HG03558 (cell line): ENCODE measurements at regions not wholly inside any gene's neighbourhood (a gene's known extent, or its start where the extent isn't known, plus 50 kb on each side); places are given as distances from the start of the nearest gene placed in this dataset.
"Not testable (repeated sequence)": the region's sequence is repeated elsewhere in the genome, so short reads cannot be mapped to it uniquely, and the experiment has no call there.

Experiments used
- ATAC-seq: cut with Tn5 transposase; IDR thresholded peaks from one replicate; pipeline ENCODE4 v1.9.1; 2021; ENCODE audit warnings: moderate number of reproducible peaks; ENCODE audit not compliant: unreplicated experiment; ENCODE audit errors: extremely low read depth

DNA sequence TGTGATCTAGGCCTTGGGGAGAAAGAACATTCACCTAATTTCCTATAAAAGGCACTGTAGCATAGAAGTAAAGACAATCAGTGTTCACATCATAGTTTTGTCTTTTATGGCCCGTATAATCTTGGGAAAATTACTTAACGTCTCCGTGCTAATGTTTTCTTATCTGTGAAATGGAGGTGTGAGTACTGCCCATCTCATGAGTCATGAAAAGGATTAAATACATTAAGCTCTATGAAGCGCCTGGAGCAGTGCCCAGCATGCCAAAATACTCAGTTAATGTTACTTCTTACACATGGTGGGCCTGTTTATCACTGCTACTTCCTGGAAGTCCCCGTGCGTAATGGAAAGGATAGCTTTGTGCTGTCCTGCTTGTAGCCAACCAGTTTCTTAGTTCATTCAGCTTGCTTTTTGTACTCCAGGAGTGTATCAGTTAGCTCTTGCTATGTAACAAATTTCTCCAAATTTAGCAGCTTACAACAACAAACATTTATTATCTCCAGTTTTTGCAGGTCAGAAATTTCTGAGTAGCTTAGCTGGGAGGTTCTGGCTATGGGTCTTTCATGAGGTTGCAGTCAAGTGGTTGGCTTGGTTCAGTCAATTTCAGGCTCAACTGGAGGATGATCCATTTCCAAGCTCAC lies 103.6 kb upstream of the BMP2 start:
- ATAC-seq = no peak

DNA sequence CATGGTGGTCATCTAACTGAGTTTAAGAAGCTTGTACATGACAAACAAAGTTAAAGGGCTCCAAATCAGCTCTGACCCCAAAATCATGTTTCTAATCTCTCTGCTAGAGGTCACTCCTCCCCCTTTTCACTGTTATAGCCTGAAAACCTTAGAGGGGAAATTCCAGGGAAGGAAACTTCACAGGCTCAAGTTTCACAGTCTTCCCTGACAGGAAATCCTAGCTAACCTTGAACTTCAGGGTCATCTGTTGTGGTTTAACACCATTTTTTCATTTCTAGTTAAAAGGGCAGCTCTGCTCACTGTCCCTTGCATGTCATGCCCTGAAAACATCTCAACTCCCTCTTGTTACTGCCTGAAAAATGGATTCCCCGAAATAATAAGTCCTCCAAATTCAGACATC lies 104.4 kb upstream of the BMP2 start:
- no peak for ATAC-seq

DNA sequence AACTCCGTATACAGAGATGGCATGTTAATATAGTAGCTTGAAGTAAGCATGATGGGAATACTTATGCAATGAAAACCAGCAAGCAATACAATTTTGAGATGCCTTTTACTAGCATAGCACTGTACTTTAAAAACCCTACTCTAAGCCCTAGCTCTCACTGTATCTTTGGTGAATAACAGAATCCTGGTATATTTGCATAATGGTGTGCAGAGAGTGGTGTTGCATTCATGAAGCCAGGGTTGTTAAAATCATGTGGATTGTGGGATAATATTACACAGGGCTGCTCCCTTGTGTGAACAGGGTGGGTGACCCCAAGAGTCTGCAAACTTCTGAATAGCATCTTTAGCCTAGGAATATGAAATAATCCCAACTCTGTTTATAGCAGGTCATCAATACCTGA lies 105.2 kb upstream of the BMP2 start:
- no peak for ATAC-seq

DNA sequence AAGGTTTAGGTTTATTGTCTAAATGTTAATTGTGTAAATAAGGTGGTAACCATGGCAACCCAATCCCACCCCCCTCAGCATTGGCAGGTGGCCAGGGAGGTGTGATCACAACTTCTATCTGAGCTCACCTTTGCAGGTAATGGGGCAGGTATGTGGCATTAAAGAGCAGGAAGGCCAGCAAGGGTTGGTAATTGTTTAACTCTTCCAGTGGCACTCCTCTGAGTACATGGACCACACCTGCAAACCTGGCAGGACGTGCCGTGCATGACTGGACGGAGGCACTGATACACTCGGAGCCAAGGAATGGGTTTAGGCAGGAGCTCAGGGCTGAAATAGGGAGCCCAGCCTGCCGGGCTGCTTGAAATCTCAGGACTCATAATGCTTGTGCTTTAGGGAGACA lies 107.0 kb upstream of the BMP2 start:
- no peak for ATAC-seq

DNA sequence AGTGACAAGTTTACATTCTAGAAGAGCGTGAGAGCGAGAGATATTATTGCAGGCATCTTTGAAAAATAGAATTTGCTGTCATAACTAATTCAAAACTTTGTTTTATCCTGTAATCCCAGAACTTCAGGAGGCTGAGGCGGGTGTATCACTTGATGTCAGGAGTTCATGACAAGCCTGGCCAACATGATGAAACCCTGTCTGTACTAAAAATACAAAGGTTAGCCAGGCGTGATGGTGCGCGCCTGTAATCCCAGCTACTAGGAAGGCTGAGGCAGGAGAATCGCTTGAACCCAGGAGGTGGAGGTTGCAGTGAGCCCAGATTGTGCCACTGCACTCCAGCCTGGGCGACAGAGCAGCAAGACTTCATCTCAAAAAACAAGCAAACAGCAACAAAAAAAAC lies 108.6 kb upstream of the BMP2 start:
- ATAC-seq = not testable (repeated sequence)

DNA sequence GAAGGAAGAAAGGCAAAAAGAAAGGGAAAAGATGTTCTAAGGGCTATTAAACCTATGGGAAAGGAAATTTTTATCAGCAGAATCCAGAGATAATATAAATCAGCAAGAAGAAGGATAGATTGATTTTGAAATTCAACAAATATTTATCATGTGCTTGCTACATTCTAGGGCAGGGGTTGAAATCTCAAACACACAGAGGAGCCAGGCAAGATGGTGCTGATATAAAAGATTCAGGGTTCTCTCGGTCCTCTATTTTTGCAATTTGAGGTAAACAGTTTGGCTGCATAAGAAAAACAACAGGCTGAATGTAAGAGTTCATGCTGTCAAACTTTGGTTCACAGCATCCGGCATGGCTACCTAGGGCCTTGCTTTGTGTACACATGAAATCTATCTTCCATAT lies 109.6 kb upstream of the BMP2 start:
- ATAC-seq = no peak

DNA sequence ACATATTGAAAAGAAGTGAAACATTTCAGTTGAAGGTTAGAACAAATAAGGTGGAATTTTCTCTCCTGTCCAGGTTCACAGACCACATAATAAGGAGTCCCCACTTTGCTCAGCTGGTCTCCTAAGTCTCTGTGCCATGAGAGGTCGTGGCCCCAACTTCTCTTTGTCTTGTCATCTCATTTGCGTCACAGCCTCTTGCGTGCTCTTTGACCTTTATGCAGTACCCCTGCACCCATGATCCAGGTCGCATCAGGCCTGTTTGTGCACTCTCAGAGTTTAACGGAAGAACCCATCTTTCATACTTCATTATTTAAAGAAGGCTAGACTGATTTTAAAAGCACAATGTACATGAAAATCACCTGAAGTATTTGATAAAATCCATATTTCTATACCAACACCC lies 110.4 kb upstream of the BMP2 start:
- ATAC-seq = no peak

DNA sequence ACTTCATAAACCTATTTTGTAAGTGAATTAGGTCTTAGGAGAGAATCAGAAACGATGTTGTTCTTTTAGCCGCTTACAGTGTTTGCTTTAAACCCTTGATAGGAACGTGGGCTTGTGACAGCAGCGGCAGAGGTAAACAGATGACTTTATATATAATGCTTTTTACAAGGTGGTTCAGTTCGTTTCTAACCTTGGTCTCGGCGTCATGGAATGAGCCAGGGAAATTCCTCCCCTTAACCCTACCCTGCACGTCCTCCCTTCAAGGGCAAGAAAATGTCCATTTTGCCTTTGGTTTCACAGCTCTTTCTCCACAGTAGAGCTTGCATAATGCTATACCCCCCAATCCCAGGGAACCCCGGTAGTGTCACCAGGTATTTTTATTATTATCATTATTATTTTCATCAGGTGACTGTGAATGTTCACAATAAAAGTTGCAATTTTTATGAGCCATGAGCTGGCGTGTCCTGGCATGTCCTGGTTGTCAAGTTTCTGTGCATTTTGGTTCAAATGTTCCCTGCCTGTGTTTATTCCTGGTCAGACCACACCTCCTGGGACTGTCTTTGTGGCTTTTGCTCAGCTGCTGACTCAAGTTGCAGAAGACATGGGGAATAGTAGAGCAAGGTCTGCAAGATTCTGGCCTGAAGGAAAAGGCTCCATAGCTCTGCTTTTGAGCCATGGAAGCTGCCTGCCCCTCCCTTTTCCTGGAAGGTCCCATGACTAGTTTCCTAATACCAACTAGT lies 112.8 kb upstream of the BMP2 start:
- no peak for ATAC-seq

DNA sequence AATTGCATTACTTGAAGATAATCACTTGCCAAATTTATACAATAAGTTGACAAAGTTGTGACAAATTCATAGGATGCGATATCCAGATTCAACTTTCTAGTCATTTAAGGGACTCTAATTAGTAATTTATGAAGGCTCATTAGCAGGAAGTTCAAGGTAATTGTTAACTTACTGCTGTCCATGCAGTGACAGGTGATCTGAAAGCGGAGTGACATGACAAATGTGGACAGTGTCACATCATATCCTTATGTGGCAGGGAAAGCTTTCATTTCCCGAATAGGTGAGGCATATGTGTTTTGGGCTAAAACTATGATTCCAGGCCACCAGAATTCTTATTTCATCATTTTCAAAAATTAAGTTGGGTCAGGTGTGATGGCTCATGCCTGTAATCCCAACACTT lies 115.9 kb upstream of the BMP2 start:
- ATAC-seq = no peak

DNA sequence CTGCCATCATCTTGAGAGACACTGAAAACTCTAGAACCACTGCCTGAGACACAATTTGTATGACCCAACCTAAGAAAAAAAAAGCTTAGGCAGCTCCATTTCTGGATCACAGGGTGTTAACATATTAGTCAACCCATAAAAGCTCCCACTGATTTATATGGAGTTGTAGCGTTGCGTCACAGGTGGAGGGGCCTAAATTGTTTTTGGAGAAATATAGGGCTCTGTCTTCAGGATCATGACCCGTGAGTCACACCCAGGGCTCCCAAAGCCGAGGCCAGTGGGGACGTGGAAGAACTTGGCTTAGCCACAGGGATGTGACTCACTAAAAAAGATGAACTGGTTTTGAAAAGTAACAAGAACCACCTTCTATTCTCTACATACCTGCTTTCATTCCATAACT lies 116.5 kb upstream of the BMP2 start:
- ATAC-seq = no peak

DNA sequence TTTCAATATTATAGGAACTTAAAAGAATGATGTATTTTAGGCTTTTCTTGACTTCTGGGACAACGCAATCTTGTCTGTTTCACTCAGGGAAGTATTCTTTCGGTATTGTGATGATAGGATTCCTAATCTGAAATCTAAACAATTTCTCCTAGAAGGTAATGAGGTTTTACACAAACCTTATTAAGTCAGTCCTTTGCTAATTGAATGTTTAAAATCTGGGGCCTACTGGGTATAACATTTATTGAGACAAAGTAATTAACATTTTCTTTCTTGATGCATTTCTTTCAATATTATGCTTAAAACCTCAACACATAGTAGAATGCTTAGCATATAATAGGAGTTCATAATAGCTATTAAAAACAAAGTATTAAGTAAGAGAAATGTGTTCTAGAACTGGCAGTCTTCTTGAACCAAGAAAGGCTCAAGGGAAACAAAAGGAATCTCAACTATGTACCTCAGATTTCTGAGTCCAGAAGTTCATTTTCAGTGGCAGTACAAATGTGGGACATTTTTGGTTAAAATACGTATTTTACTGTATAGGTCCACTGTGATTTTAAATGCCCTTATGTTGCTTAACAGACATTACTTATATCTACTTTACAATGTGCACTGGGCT lies 121.4 kb upstream of the BMP2 start:
- no peak for ATAC-seq

DNA sequence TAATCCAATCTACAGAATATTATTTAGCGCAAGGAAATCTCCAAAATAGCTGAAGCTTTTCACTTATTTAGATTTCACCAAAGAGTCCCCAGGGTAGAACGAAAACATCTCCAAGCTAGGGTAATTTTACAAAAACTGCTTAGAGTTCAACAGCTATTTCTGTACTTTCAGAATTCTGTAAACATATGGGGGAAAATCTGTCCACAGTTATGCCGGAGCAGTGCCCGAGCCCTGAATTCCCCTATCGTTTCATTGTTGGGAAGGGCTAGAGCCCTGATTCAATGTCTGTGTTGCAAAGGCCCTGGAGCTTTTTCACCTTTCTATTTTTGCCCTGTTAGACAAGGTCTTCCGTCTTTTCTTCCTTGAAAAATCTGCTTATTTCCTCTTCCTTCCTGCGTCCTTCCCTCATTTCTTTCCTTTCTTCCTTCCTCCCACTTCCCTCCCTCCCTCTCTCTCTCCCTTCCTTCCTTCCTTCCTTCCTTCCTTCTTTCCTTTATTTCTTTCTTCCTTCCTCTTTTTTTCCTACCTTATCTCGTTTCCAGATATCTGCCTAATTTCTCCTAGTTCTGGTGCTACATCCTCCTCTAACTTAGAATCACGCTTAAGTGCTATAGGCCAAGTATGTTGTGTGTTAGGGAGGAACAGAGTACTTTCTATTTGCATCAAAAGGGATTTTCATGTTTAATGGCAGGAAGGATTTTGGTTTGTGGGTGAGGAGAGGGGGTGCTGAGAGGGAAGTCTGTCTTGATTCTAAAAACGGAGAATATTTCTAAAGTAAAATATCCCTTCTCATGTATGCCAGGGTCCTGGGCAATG lies 122.5 kb upstream of the BMP2 start:
- no peak for ATAC-seq

DNA sequence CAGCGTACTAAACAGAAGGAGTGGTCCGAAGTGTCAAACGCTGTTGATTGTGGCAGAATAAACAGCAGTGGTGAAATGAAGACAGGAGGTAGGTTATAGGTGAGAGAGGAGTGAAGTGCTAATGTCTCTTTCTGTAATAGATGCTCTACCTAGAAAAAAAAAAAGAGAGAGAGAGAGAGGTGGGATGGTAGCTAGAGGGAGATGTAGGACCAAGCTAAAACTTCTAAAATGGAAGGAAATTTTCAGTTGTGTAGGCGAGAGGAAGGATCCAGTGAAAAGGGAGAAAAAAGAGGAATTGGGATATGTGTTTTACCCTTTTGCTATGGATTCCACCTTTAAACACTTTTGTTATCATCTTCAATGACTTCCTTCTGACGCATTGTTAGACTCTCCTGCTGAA lies 126.5 kb upstream of the BMP2 start:
- no peak for ATAC-seq

DNA sequence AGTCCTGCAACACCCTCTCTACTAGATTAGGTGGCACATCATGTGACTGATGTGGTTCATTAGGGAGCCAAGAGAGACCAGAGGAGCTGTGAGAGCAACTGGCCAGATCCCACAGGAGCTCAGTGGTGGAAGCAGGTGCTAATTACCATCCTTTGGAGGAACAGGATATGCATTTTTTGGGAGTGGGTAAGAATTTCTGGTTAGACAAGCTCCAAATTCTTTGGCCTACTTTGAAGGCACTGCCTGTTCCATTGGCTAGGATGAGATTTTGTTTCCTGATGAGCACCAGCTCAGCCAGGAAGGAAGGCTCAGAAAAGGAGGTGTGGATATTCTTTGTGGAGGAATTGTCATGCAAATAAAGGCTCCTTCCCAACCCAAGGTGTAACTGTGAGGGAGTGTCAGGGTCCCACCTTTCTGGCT lies 130.3 kb upstream of the BMP2 start:
- ATAC-seq = no peak

DNA sequence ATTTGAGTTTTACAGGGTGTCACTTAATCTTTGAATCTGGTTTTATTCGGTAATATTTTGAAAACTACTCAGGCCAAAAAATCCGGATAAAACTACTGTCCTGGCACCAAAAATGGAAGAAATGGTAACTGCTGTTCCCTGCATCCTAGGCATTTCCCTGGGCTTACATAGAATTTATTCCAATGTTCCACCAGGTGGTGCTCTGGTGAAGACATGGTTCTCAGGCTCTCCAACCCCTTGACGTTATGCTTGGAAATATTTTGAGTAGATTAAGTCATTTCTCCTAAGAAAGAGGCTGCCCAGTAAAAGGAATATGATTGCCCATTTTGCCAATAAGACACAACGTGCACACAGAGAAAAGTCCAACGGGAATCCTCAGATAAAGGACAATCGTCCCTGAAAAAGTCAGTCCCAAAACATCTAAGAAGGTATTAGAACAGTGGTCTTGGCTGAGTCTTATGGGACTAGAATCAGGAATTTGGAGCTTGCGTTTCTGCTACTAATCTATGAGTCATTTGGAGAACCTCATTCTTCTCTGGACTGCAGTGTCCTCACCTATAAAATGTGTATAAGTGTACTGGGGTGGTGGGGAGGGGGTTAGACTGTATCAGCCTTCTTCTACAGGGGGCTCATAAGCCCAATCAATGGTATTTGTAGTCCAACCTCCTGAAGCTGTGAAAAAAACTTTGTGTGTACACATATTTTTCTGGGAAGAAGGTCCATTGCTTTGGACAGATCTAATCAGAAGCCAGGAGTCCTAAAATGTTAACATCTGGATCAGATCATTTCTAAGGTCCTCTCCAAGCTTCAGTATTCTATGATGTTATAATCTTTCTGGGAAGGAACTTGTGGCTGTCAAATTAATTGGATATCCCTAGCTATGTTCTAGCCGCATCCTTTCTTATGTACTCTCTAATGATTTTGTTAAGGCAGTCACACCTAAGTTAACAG lies 131.0 kb upstream of the BMP2 start:
- no peak for ATAC-seq

DNA sequence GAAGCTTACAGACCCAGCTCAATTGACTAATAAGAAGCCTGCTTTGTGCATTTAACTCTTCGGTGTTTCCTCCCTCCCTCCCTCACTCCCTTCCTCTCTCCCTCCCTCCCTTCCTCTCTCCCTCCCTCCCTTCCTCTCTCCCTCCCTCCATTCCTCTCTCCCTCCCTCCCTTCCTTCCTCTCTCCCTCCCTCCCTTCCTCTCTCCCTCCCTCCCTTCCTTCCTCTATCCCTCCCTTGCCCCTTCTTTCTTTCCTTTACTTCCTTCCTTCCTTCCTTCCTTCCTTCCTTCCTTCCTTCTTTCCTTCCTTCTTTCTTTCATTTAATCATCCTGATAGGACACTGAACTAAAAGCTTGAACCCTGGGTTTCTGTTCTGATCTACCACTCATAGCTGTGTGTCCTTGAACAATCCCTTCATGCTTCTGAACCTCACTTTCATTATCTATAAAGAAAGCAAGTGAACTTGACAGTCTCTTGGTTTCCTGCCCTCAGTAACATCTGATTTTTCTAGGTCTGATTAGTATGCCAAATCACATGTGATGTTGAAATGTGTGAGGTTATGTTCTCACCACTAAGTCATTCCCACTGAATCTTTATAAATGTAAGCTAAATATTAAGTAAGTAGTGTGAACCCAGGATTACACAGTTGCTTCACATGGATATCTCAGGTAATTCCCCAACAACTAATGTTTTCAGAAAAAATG lies 132.3 kb upstream of the BMP2 start:
- no peak for ATAC-seq

DNA sequence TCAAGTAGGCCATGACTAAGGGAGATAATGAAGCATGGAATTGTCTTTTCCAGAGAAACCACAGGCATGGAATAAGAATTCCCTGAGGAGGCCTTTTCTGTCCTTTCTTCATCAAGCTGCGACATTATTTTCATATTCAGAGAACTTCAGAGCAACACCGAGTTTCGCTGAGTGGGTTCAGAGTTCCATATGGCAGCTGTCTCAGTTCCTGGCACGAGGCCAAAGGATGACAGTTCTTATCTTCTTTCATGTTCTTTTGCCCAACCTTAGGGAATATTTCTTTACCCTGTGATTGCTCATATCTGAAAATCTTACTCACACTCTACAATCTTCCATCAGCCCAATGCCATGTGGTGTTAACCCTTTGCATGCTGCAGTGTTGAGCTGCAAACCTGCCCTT lies 135.3 kb upstream of the BMP2 start:
- no peak for ATAC-seq

DNA sequence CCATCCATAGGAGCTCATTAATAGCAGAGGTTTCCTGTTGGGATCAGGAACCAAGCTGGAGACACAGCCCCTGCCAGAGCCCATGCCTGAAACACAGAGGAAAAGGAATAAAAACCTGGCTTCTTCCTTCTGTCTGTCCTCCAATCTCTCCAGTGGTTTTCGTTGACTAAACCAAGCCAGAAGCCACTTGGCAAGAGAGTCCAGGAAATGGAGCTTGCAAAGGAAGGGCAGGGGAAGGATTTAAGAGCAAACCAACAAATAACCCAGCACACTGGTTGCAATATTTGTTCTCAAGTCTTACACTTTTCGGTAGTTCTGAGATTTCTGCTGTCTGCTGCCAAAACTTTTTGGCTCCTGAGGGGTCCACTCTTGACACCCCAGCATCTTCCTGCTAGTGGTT lies 137.0 kb upstream of the BMP2 start:
- no peak for ATAC-seq

DNA sequence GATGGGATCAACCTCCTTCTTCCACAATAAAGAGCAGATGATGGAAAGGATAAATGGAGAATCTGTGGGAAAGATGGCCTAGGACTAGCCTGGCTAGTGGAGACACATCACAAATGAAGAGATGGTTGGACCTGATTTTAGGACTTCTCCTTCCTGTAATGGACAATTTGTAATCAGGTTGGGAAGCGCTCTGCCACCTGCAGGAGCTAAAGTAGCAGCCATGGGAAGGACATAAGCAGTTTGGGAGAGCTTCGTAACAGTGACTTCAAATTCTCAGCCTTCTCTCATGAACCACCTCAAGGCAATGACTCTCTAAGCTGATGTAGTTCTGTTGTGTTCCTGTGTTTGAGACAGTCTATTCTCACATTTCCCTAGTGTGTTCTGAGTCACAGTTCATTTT lies 137.9 kb upstream of the BMP2 start:
- no peak for ATAC-seq
